Esophagus (tissue), 2 donors: ENCODE measurements at regions not wholly inside any gene's neighbourhood (a gene's known extent, or its start where the extent isn't known, plus 50 kb on each side); places are given as distances from the start of the nearest gene placed in this dataset.

ENCODE experiments used
- H3K27ac ChIP-seq, 2 donors: one replicate each; pipeline ENCODE4 v1.5.1; 2013; ENCODE audit warnings: low read depth in 2 of 2, mild to moderate bottlenecking in 2 of 2, inconsistent platforms in 1 of 2, low read length in 1 of 2, moderate library complexity in 1 of 2
- H3K27me3 ChIP-seq, 2 donors: one replicate each; pipeline ENCODE4 v1.6.1; 2013; ENCODE audit warnings: low read length in 2 of 2, control low read depth in 1 of 2, mild to moderate bottlenecking in 1 of 2; ENCODE audit not compliant: insufficient read depth in 2 of 2, control insufficient read depth in 1 of 2
- H3K36me3 ChIP-seq, 2 donors: one replicate each; pipeline ENCODE4 v1.6.1; 2013; ENCODE audit warnings: low read length in 1 of 2; ENCODE audit not compliant: control insufficient read depth in 2 of 2, insufficient read depth in 2 of 2
- H3K4me1 ChIP-seq, 2 donors: one replicate each; pipeline ENCODE4 v1.6.1; 2013; ENCODE audit warnings: low read length in 1 of 2; ENCODE audit not compliant: control insufficient read depth in 2 of 2, insufficient read depth in 2 of 2
- H3K4me3 ChIP-seq, 2 donors: one replicate each; pipeline ENCODE4 v1.5.1; 2013; ENCODE audit warnings: low read length in 2 of 2, mild to moderate bottlenecking in 2 of 2, low read depth in 1 of 2, moderate library complexity in 1 of 2
- H3K9me3 ChIP-seq, 2 donors: one replicate each; pipeline ENCODE4 v1.6.1; 2013; ENCODE audit warnings: mild to moderate bottlenecking in 2 of 2, low read depth in 1 of 2, low read length in 1 of 2, moderate library complexity in 1 of 2; ENCODE audit not compliant: control insufficient read depth in 2 of 2, insufficient read depth in 1 of 2
- WGBS, 2 donors: extraction: QIAGEN DNeasy Blood & Tissue Kit; methylation state at CpG; one replicate each; pipeline ENCODE4 v1.1.7; 2013; 5-methylcytosine and 5-hydroxymethylcytosine counted together
- donor health status: healthy with polysubstance abuse.
- donor health status: Bipolar disorder and iron deficiency.

DNA sequence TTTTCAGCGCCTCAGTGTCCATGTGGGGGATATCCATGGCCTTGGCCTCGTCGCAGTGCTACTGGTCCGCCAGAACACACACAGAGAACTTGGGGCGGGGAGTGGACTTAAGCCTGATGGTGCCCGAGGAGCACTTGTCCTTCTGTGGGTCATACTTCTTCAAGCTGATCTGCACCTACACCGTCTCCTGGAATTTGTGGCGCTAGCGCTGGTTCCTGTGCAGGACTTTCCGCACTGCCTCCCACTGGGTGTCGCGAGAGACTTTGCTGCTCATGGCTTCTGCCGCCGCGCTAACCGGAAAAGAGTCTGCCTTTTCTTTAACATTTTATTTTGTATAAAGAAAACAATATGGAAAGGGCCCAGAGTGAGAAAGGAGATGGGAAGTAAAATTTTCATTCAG, 266.9 kb downstream of the COX7C start:
- H3K27me3 ChIP-seq: no peaks in the 10 kb centered on the region
- H3K4me3 ChIP-seq: no peak overlapping the region
- H3K27ac ChIP-seq: no peak overlapping the region
- H3K36me3 ChIP-seq: no peaks in the 10 kb centered on the region
- H3K4me1 ChIP-seq: no peaks in the 10 kb centered on the region
- 95 to 98% methylated on average over 16 of the region's 16 CpGs for WGBS, 2 donors
- H3K9me3 ChIP-seq: peaks cover 0 to 3% of the 10 kb centered on the region in 2 donors

DNA sequence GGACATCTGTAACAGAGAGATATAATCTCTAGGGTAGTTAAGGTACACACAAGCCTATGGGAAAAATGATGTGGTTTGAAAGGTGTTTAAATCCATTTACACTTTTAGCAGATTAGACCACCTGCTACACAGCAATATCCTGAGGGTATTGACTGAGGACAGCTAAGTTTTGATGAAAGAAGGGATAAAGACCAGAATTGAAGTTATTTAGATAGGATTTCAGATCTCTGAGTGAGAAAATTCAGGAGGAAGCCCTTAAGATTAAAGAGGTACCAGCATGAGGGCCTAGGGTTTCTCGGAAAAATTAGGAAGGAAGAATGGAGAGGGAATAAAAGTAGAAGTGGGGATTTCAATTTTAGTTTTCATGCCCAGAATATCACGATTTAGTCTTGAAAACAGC, 267.3 kb downstream of the COX7C start:
- WGBS, 2 donors: 73 to 79% methylated on average over 2 of the region's 2 CpGs
- peaks cover 0 to 3% of the 10 kb centered on the region in 2 donors for H3K9me3 ChIP-seq
- H3K4me3 ChIP-seq: no peak overlapping the region
- no peaks in the 10 kb centered on the region for H3K27me3 ChIP-seq
- H3K36me3 ChIP-seq: no peaks in the 10 kb centered on the region
- H3K4me1 ChIP-seq: no peaks in the 10 kb centered on the region
- H3K27ac ChIP-seq: no peak overlapping the region

DNA sequence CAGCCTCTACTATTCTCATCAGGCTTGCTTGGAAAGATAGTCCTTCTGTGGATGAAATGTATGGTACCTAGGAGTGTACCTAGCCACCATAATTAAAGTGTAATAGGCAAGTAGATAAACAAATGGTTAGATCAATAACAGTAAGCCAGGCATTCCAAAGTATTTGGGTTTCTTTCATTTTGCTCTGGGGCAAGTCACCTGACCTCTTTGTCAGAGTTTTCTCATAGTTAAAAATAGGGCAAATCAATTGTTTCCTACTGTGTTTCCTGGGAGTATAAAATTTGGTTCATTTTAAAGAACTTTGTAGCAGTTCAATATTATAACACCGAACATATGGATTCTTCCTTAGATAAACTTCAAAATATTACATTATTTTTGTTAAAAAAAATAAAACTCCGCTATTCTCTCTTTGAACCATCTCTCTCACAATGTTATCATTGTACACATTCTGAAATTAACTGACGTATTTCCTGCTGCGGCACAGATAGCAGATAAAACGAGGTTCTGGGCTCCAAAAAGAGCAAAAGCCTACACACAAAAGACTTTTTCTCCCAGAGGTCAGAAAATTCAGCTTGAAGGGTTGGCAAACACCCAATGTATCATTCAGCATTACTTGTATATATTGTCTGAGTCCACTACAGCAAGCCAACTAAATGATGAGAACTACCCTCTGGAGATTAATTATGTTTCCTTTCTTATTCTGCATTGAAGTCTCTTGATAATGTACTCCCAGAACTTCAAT, 267.9 kb downstream of the COX7C start:
- no peaks in the 10 kb centered on the region for H3K4me1 ChIP-seq
- H3K4me3 ChIP-seq: no peak overlapping the region
- H3K27me3 ChIP-seq: no peaks in the 10 kb centered on the region
- no peaks in the 10 kb centered on the region for H3K36me3 ChIP-seq
- no peak overlapping the region for H3K27ac ChIP-seq
- H3K9me3 ChIP-seq: peaks cover 0 to 3% of the 10 kb centered on the region in 2 donors
- 40 to 42% methylated on average over 5 of the region's 5 CpGs for WGBS, 2 donors

DNA sequence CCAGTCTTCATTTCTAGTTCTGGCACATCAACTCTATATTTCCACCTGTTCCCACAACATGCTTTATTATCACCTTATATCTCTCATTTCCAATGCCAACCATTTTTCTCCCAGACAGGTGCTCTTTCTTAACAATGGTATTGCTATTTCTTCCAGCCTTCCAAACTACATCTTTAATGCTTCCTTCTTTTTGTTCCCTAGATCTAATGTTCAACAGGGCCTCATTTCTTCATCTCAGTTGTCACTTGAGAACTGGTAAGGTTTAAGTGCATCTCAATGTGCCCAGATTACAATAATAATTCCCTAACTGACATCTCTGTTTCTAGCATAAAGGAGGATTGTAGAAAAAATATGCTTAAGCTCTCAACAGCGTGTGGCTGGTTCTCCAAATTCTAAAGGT, 272.6 kb downstream of the COX7C start:
- H3K36me3 ChIP-seq: no peaks in the 10 kb centered on the region
- H3K27ac ChIP-seq: no peak overlapping the region
- H3K4me3 ChIP-seq: no peak overlapping the region
- WGBS, 2 donors: 56 to 62% methylated on average over 1 of the region's 1 CpG
- no peaks in the 10 kb centered on the region for H3K27me3 ChIP-seq
- H3K9me3 ChIP-seq: no peaks in the 10 kb centered on the region
- no peaks in the 10 kb centered on the region for H3K4me1 ChIP-seq

DNA sequence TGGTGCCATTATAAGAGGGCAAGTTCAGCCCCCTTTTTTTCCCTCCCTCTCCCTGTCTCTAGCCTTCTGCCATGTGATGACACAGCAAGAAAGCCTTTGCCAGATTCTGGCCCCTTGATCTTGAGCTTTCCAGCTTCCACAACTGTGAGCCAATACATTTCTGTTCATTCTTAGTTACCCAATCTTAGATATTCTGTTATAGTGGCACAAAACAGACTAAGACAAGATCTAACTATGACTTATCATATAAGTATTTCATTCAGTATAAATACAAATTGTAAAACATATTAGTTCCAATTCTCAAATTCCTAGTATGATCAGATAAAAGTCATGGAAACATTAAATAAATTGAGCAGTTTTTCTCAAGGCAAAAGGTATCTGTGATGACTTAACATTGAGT, 276.3 kb downstream of the COX7C start:
- Histone ChIP-seq H3K27me3 (no peaks in the 10 kb centered on the region), H3K4me3 (no peak overlapping the region), H3K4me1 (no peaks in the 10 kb centered on the region), H3K27ac (no peak overlapping the region), H3K9me3 (no peaks in the 10 kb centered on the region), H3K36me3 (no peaks in the 10 kb centered on the region)

DNA sequence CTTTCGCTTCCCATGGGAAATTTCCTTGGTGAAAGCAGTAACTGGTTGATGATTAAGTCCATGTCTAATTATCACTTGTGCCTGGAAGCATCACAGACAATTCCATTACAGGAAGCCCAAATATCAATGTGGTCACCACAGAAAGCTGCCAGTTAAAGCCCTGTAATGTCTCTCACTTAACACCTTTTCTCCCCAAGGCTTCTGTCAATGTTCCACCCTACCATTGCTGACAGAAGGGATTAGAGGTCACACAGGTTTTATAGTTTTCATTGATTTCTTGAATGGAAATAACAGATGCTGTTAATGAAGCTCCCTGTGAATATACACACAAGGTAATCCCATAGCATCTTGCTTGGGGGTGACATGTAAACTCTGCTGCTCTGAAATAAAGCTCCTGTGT, 279.2 kb downstream of the COX7C start:
- H3K4me3 ChIP-seq: no peak overlapping the region
- H3K4me1 ChIP-seq: no peaks in the 10 kb centered on the region
- no peaks in the 10 kb centered on the region for H3K9me3 ChIP-seq
- H3K27me3 ChIP-seq: no peaks in the 10 kb centered on the region
- no peaks in the 10 kb centered on the region for H3K36me3 ChIP-seq
- no peak overlapping the region for H3K27ac ChIP-seq
- 84 to 97% methylated on average over 1 of the region's 1 CpG for WGBS, 2 donors

DNA sequence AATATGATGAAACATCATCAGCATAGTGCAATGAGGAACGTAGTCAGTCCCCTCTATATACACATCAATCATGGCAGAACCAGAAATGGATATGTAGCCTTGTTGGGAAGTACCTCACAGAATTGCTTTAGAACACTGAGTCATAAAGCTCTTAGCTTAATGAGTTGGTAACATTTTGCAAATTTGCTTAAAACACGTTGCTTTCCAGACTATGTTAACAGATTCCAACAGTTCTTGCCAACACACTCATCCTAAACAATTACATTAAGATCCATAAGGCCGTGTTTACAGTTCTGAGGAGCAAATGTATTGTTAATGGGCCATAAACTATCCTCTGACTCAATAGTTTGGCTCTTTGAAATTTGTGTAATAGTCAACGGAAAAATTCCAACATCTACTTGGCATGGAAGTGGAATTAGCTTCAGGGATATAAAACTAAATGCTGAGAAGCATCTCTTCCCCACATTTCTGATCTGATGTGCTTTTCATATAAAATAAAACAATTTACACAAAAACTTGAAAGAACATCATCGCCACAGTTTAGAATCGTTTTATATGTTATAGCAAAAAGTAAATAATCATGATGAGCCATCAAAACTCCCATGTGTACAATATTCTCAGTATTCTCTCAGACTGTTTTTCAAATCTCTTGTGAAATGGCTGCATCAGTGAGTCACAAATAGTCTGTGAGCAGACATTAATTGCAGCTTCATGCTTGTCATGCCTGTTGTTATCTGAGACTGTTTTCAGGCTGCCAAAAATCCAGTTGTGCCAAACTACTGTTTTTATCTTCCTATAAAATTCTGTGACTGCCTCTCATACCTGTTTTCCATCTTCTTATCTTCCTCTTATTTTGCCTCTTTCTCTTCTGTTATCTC, 291.9 kb downstream of the COX7C start:
- Histone ChIP-seq H3K4me1 (no peaks in the 10 kb centered on the region), H3K27ac (no peak overlapping the region), H3K36me3 (no peaks in the 10 kb centered on the region), H3K4me3 (no peak overlapping the region), H3K9me3 (no peaks in the 10 kb centered on the region), H3K27me3 (no peaks in the 10 kb centered on the region)
- 38 to 51% methylated on average over 6 of the region's 6 CpGs for WGBS, 2 donors

DNA sequence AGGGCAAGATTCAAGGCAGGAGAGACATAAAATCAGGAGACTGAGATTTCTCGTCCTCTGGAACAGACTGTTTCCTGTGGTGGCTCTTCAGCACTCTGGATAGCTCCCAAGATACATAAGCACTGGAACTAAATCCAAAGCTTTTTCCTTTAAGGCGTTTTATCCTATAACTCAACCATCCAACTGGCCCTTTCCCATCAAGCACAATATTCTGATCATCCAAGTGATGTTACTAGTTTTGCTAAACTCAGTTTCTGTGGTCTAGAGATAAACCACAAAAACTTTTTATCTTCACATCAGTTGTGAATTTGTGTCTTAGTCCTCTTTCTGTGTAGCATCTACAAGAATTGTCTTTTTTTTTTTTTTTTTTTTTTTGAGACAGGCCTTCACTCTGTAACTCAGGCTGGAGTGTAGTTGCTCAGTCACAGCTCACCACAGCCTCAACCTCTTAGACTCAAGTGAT, 299.4 kb downstream of the COX7C start:
- no peaks in the 10 kb centered on the region for H3K27me3 ChIP-seq

DNA sequence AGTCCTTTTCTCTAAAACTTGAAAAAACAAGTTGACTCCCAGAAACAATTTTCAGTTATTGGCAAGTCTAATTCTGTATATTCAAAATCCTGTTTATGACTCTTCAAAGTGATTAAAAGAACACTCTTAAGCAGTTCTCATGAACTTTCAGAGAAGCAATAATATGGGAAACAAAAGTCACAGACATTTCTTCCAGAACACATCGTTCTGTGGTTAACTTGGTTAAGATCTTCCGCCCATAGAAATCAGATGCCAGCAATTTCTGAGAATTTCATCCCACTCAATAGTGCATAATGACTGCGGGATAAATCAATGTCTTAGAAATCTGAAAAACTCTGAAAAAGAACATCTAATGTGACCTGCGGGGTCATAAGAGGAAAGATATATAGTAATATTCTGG, 300.5 kb downstream of the COX7C start:
- Histone ChIP-seq H3K27me3 (no peaks in the 10 kb centered on the region), H3K36me3 (no peaks in the 10 kb centered on the region), H3K4me1 (no peaks in the 10 kb centered on the region), H3K27ac (no peak overlapping the region), H3K9me3 (no peaks in the 10 kb centered on the region), H3K4me3 (no peak overlapping the region)
- WGBS, 2 donors: 57 to 61% methylated on average over 4 of the region's 4 CpGs

More for the DNA sequence above, 299.4 kb downstream of the COX7C start:
- Histone ChIP-seq H3K4me3 (no peak overlapping the region), H3K36me3 (no peaks in the 10 kb centered on the region), H3K9me3 (no peaks in the 10 kb centered on the region), H3K27ac (no peak overlapping the region), H3K4me1 (no peaks in the 10 kb centered on the region)
- WGBS, 2 donors: 11 to 15% methylated on average over 2 of the region's 2 CpGs
